Fibroblast of skin of right biceps (primary cell): ENCODE measurements at regions not wholly inside any gene's neighbourhood (a gene's known extent, or its start where the extent isn't known, plus 50 kb on each side); places are given as distances from the start of the nearest gene placed in this dataset.
"Not testable (repeated sequence)": the region's sequence is repeated elsewhere in the genome, so short reads cannot be mapped to it uniquely, and the experiment has no call there.

ENCODE experiments used
- DNase-seq: peaks from one replicate; pipeline ENCODE4 v3.0.0-alpha.2; 2013

DNA sequence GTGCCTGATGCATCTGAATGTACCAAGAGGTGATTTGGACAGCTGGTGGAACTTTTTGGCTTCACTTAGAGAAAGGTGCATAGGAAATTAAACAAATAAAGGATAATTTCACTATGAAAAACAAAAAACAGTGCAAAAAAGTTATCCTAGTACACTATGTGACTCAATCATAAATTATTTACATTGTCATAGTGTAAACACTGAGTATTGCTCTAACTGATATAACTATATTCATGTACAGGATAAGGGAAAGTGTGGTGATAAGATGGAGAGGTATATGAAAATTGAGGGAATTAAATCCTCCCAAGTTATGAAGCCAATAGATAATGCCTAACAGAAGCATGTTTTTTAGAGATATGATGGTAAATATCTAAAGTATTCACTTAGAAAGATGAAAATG is 50.2 kb upstream of the CPNE4 start:
- DNase-seq = no peak

DNA sequence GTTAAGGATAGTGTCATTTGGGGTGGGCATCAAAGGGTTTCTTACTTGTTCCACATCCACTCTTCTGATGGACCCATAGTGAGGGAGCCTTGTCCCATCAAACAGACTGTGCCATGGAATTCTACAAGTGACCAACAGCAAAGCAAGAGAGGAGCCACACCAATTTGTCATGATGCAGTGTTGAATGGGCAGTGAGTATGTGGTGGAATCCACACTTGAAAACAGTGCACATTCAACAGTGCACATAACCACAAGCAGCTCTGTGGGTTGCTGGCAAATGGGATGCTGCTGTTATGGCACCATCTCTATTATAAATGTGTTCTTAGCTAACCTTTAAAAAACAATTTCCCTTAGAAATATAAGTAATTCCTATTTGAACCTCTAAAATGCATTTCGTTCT is 52.5 kb upstream of the CPNE4 start:
- DNase-seq = no peak

DNA sequence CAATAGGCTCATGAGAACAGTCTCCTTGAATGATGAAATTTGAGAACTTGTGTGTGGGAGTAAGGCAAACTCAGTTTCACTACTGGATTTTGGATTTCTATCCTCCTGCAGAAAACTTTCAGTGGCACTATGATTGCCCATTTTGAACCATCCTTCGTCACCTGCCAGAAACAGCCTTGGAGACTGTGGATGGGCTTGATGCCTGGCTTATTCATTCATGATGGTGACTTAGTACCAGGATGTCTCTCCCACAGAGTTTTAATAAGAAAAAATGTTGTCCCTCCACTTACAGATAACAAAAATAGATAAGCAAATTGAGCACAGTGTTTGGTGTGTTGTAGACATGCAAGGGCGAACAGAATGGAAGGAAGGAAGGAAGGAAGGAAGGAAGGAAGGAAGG is 53.5 kb upstream of the CPNE4 start:
- no peak for DNase-seq

DNA sequence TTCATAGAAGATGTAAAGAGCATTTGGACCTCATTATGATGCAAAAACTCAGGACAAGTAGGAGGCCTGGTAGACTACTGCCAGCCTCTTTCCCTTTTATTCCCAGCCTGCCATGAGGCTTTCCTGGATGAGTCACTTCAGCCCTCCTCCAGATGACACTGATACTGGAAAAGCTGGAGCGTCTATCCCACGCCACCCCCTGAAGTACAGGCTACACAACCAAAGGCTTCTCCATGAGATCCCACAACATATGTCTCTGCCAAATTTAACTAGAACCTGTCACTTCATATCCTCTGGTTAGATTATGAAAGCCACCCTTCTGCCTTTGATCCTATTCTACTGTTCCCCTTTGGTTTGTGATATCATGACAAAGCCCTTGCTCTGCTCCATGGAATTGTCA is 56.1 kb upstream of the CPNE4 start:
- peak; percentile 9 for DNase-seq

DNA sequence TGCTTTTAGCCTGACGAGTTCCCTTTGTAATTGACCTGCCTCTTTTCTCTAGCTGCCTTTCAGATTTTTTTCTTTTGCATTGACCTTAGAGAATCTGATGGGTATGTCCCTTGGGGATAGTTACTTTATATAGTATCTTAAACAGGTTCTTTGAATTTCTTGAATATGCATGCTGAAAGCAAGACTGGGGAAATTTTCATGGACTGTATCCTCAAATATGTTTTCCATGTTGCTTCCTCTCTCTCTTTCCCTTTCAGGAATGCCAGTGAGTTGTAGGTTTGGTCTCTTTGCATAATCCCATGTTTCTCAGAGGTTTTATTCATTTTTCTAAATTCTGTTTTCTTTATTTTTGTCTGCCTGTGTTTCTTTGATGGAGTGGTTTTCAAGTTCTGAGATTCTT is 81.8 kb upstream of the CPNE4 start:
- no peak for DNase-seq

DNA sequence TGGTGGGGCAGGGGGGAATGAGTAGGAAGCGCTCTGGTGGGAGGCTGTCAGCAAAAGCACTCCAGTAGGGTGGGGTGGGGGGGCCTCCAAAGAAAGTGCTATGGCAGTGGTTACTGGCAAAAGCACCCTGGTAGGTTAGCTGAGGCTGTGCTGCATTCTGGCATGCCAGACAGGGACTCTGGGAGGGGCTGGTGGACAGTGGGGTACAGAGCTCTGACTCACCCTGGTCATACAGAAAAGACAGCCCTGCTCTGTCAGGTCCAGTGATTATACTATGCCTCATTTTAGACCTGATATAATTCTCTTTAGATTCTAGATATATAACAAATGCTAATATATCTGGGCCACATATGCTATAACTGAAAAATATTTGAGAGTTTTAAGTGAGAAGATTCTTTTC is 82.8 kb upstream of the CPNE4 start:
- DNase-seq = no peak

DNA sequence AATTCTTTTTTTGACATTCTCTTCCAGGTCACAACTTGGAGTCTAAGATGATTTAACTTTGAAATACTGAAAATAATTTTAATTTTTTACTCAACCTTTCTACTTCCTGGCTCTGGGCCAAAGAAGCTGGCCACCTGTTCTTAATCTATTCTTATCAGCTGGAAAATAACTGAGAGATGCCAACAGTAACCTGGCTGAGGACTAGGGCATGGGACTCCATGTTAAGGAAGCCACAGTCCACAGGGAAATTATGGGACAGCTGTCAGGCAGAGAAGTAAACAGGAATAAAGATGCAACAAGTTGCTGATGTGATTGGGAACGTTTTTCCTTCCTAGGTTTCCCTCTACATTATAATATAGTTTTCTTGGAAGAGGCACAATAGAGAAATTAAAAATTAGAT is 84.7 kb upstream of the CPNE4 start:
- no peak for DNase-seq

DNA sequence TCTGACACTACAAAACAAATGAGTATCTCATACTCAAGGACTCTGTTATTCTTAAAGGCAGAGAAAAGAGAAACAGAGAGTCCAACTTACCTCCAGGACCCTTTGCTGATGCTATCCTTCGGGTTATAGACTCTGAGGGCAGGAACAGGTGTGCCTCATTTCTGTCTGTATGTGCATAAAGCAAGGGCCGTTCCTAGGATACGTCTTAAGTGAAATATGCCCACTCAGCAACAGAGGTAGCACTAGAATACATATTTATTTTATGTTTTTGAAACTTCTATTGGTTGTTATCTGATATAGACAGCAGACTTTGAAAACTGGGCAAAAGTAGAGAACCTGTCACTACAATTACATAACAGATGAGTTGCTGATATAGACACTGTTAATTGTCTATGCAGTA is 89.3 kb upstream of the CPNE4 start:
- DNase-seq = no peak

DNA sequence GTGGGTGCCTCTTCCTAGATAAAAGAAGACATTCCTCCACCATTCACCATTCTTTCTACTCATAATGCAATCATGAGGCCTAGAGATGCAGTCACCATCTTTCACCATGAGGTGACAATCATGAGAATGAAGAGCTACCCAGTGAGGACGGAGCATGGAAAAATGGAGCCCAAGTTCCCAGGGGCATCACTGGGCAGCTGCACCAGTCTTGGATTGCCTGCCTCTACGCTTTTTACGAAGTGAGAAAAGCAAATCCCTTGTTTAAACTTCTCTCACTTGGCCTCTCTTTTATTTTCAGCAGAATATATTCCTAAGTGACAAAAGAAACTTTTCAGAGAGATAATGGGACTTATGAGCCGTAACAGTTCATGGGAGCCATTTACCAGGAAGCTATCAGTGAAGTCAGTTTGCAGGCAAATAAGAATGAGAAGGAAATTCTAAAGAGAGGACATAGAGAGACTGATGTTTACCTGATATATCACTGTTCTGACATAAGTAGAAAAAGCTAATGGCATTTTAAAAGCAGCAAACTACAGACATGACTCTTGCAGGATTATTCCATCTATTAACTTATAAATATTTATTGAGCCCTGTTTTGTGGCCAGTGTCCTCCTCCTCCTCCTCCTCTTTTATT is 90.0 kb upstream of the CPNE4 start:
- no peak for DNase-seq

DNA sequence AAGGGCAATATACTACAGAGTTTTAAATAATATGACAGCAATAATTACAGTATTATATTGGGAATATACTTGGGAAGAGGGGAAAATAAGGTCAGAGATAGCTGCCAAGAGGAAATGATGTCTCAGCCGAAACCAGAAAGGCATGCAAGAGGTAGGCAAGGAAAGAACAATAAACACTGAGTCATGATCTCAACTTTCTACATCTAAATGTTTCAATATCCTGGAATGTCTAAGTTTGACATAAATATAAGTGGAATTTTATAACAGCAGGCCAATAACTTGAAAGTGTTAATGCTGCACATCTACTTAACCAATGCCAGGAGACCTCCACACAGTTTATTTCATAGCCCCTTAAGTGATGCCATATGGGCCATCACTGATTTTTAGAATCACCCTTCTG is 99.8 kb upstream of the CPNE4 start:
- peak; percentile 95 for DNase-seq

DNA sequence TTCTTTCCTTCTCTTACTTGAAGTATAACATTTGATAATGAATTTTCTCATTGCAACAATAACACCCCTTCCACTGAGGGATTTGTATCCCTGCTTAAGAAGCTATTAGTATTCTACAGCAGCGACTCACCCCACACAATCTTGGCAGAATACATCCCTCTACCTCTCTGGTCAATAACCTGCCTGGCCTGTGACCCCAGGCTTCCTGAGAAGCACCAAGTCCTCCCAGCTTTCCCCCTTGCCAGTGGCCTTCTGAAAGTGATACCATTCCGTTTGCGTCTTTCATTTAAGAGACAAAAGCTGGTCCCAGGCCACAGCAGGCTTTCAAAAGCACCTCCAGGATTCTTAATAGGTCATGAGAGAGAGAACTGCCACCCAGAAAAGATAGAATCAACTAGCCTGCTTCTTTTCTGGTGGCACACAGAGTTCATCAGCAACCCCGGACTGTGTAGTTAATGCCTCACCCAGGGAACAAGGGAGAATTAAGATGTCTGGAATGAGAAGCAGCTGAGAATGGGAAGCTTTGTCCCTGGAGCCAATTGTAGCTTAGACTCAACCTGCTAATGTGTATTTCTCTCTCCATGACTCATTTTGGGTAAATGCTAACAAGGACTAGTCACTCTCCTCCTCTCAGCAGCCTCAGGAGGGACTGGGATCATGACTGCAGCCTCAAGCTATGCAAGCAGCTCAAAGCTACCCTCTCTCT is 101.0 kb upstream of the CPNE4 start:
- peak; percentile 99 for DNase-seq

DNA sequence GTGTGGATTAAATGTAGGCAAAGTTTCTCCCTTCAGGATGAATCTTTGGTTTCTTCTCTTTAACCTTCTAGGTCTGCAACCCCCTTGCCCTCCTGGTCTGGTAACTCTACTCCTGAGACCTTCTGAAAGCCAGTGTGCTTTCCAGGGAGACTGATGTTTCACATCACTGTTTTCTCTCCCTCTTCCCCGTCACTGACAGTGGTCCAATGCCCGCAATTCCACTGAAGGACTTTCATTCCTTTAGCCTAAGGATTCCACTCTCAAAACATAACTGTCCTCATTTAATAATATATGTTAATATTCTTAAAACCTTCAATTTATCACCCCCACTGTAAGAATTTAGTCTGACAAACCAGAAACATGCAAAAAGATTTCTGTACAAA is 101.5 kb upstream of the CPNE4 start:
- no peak for DNase-seq

DNA sequence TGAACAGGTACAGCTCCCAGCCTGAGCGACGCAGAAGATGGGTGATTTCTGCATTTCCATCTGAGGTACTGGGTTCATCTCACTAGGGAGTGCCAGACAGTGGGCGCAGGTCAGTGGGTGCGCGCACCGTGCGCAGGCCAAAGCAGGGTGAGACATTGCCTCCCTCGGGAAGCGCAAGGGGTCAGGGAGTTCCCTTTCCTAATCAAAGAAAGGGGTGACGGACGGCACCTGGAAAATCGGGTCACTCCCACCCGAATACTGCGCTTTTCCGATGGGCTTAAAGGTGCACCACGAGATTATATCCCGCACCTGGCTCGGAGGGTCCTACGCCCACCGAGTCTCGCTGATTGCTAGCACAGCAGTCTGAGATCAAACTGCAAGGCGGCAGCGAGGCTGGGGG is 102.1 kb upstream of the CPNE4 start:
- DNase-seq = not testable (repeated sequence)

DNA sequence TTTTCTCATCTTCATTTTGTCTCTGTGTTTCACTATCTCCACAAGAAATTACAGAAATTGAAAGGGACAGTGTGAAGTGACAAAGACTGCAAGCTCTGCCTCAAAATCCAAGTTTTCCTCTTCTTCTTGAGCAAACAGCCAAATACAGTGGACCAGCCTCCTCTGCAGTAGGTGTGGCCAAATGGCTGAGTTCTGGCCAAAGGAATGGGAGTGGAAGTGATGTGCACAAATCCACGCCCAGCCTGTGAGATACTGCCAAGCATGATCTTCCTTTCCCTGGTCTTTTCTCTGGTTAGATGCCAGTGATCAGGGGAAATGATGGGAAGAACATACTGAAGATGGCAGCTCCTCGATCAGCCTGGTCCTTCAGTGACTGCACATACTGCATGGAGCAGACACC is 111.0 kb upstream of the CPNE4 start:
- DNase-seq = no peak

DNA sequence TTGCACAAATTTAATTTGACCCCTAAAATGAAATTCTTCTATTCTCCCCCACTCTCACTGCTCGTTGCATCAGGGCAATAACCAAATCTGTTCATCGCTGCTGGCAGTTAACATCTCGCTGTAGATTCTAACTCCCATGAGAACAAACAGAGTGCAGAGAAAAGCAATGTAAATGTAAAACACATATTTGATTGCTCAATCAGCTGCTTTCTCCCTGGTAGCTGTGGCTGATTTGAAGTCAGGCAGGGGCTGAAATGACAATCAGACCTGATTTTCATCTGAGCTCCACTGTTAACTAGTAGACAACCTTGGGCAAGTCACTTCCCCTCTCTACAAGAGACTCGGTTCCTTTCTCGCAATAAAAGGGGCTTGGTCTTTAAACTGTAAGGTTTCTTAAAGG is 119.8 kb upstream of the CPNE4 start:
- no peak for DNase-seq

DNA sequence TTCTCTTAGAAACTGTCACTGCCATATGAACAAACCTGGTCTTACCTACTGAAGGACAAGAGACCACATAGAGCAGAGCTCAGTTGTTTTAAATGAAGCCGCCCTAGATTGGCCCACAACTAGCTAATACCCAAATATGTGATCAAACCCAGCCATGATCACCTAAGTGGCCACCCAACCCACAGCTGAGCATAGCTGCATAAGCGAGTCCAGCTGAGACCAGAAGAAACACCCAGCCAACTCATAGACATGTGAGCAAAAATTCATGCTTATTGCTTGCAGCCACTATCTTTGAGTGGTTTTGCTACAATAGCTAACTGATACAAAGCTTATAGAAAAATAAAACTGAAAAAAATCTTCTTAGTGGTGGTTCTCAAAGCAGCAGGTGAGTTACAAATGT is 124.3 kb upstream of the CPNE4 start:
- DNase-seq = no peak

DNA sequence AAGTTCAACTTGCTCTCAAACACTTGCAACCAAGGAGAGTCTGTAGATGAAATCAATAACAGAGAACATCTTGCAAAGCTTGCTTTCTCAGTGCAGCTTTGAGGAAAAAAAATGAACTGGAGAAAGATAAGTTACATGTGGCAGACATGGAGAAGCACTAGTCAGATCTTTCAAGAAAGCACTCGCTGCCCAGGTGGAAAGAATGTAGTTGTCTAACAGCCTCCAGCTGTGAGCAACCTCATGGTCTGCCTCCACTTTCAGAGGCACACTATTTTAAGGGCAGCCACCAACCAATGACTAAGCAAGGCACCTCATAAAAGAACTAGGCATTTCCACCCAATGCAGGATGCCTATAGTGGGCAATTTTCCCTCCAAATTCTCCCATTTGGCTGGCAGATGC is 125.4 kb upstream of the CPNE4 start:
- no peak for DNase-seq

DNA sequence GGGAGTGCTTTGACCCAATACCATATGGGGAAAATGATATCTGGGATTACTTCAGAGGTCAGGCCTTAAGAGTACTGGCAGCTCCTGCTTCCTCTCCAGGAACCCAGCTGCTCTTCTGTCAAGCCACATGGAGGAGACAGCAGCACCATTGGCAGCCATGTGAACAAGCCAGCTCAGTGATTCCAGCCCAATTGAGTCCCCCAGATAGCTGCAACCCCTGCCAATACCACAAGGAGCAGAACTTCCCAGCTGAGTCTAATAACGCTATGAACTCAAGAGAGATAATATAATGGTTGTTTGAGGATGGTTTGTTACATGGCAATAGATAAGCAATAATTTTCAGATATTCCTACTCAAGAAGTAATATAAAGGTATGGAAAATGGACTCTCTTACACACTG is 126.8 kb upstream of the CPNE4 start:
- DNase-seq = no peak

DNA sequence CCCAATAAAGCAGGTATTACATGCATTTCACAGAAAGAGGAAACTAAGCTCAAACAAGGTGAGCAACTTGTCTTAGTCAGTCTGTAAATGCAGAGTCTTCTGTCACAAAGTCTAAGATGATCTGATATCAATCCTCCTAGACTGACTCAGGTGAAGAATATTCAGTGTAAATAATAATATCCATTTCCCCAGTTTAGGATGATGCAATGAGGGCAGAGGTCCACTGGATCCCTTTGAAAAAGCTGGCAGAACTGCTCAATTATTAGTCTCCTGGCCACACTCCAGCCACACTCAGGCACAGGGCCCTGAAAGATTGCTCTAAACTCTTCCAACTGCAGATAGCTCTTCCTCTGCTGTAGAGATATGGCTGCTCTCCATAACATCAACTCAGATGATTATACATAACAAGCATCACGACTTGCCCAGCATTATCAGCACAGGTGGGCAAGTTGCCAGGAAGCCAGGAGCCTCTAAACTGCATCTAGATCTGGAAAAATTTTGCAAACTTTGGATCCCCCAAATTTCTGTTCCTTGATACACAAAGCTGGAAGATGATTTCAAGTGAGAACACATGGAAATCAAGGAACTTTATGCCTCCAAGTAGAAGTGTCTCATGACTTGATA is 129.8 kb upstream of the CPNE4 start:
- no peak for DNase-seq

DNA sequence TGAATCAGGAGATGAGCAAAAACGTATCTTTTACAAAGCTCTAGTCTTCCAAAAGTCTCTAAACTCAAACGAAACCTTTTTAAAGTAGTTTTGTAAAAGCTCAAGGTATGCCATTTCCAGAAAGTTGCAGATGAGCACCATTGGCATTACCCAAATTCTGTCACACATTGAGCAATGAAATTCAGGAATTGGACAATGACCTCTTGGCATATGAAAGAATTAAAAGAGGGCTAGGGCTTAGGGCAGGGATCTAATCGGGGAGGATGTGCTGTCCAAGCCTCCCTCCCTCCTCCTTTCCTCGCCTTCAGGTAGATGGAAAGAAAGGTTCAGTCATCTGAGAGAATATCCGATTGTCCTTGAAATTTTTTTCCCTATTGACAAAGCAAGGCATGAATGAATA is 133.1 kb upstream of the CPNE4 start:
- no peak for DNase-seq

DNA sequence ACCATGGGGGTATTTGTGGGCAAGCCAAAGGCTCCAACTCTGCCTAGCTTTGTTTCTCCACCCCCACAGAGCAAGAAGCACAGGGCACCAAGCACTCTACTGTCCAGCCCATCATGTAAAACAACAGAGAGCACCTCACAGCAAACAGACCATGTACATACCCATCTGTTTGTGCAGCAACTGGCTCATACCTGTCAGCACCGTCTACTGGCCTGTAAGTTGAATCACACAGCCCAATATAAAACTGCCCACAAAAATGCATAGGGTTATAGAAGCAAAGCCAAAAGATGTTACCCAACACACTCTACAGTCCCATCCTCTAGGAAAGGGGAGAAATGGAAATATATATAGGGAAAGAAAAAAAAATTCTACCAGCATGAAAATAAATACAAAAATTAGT is 139.7 kb upstream of the CPNE4 start:
- peak; percentile 30 for DNase-seq

DNA sequence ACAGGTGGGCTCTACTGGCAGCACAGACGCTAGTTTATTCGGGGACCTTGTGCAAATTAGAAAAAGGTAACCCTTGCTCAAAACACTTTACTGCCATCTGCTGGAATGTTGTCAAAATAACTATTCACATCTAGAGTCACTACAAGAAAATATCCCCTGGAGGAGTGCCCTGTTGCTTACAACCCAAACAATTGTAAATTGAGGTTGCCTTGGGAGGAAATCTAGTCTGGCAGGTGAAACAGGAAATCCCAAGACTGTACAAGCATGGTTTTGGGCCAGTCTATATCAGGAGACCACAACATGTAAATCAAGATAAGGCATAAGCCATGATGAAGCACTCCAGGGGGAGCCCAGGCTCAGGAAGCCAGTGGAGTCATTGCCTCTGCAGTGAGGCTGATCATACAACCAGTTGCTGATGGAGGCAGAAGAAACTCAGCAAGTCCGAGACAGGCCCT is 136.8 kb upstream of the ACP3 start:
- peak; percentile 48 for DNase-seq

DNA sequence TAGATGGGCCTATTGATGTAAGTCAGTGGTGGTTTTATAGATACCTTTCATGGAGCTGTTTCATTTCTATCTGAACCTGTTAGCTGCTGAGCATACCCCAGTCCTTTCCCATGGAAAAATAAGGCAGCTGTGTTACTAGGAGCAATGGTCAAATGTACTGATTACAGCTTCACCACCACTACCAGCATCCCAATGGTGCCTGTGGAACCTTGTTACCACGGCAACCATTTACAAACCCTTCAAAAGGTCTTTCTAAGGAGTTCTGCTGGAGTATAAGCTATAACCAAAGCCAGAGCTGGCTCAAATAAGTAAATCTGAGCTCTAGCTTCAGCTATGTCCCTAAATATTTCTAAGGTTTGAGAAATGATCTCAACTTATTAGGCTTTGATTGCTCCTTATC is 133.4 kb upstream of the ACP3 start:
- no peak for DNase-seq

DNA sequence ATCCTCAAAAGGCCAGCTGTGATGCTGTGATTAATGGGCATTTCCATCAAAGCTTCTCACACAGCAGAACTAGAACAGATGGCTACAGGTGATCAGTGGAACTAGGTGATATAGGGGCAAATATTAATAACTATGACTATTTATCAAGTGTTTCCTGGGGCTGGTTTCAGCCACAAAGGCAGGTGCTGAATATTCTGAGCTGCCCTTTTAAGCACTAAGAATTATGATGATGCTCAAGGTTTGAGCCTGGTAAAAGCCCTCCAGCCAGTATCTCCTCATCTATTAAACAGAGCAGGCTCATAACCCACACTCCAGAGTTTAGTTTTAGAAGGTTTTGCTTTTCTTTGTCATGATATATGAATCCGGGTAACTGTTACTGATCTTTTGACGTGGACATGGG is 129.5 kb upstream of the ACP3 start:
- DNase-seq = no peak

DNA sequence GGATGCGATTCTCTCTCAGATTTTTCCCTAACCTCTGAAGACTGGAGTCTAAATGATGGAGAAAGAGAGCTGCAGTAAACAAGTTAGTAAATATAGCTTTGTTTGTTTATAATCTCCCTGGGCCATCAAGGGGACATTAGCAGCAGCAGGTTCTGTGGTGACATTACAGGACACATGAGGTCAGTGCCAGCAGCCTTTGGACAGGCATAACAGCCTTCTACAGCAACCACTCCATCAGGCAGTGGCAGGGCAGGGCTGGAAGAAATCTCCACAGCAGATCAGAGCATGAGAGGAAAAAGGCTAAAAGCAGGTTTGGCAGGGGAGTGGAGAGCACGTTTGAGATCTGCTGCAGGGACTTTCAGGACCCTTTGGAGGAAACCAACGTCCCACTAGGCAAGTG is 127.6 kb upstream of the ACP3 start:
- DNase-seq = no peak
